GM19239 (cell line): ENCODE measurements at regions not wholly inside any gene's neighbourhood (a gene's known extent, or its start where the extent isn't known, plus 50 kb on each side); places are given as distances from the start of the nearest gene placed in this dataset.
"Not testable (repeated sequence)": the region's sequence is repeated elsewhere in the genome, so short reads cannot be mapped to it uniquely, and the experiment has no call there.

Source experiments
- DNase-seq: peaks from one replicate; pipeline ENCODE4 v3.0.0; 2011; ENCODE audit warnings: low spot score; ENCODE audit not compliant: insufficient read length
- FAIRE-seq: peaks from 2 replicates; lab custom pipeline; 2011; peaks lifted over from hg19 to GRCh38; lab: Jason Lieb, UNC

- FAIRE-seq (no peak), DNase-seq (no peak)
Measured at GRCh38 chr3:115204475-115204874, 57.4 kb upstream of the ZBTB20 start.

DNA sequence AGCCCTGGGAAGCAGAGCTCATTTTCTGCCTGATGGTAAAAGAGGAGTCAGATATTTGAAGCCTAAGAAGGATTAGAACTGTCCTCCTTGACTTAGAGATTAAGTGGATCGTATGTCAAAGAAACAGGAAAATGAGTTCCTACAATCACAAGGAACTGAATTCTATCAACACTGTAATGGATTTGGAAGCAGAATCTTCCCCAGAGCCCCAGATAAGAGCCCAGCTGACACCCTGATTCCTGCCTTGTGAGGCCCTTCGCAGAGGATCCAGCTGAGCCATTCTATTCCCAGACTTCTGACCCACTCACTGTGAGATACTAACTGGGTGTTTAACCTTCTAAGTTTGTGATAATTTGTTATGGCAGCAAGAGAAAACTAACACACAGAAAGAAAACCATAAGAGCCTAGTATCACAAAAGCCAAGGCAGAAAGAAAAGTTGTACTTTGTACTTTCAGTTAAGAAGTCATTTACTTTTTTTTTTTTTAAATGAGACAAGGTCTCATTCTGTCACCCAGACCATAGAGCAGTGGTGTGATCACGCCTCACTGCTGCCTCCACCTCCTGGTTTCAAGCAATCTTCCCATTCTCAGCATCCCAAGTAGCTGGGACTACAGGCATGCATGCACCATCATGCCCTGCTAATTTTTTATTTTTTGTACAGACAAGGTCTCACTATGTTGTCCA, 61.1 kb upstream of the ZBTB20 start:
- FAIRE-seq (no peak), DNase-seq (no peak)

GRCh38 chr3:115211810-115212492, 64.9 kb upstream of the ZBTB20 start:
- DNase-seq (no peak), FAIRE-seq (no peak)

DNA sequence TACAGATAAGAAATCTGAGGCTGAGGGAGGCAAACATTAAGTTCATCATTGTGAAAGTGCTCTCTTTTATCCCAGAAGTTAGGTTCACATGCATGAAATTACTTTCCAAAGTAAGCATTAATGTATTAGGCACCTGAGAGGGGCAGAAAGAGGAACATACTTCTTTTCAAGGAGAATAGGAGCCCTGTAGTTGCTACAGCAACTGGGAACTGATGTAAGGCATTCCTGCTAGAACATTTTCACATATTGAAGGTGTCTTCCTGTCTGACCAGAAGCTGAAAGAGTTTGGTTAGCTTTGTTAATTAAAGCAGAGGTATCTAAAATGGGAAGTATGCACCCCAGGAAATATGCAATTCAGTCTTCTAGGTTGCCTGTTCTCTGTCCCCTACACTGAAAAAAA, 65.5 kb upstream of the ZBTB20 start:
- no peak for FAIRE-seq

DNA sequence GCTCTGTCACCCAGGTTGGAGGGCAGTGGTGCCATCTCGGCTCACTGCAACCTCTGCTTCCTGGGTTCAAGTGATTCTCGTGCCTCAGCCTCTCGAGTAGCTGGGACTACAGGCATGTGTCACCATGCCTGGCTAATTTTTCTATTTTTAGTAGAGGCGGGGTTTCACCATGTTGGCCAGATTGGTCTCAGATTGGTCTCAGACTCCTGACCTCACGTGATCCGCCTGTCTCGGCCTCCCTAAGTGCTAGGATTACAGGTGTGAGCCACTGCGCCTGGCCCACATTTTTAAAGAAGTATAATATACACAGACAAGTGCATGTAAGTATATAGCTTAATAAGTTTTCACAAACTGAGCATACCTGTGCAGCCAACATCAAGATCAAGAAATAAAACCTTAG, 66.0 kb upstream of the ZBTB20 start:
- not testable (repeated sequence) for FAIRE-seq, DNase-seq

More for the DNA sequence above, 65.5 kb upstream of the ZBTB20 start:
- no peak for DNase-seq

DNA sequence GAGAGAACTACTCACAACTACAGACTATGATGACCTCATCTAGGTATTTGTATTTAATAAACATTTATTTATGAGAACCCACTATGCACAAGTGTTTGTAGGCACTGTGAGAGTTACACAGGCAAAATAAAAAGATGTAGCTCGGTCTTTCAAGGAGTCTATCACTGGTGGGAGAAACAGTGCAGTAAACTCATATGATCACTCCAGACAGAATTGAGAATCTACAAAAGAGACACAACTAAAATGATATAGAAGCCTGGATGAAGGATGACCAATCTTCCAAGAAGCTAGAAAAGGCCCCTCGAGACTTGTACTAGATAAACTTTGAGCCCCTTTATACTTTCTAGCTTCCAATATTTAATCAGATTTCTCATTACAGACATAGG, 70.2 kb upstream of the ZBTB20 start:
- no peak for FAIRE-seq
- no peak for DNase-seq

DNA sequence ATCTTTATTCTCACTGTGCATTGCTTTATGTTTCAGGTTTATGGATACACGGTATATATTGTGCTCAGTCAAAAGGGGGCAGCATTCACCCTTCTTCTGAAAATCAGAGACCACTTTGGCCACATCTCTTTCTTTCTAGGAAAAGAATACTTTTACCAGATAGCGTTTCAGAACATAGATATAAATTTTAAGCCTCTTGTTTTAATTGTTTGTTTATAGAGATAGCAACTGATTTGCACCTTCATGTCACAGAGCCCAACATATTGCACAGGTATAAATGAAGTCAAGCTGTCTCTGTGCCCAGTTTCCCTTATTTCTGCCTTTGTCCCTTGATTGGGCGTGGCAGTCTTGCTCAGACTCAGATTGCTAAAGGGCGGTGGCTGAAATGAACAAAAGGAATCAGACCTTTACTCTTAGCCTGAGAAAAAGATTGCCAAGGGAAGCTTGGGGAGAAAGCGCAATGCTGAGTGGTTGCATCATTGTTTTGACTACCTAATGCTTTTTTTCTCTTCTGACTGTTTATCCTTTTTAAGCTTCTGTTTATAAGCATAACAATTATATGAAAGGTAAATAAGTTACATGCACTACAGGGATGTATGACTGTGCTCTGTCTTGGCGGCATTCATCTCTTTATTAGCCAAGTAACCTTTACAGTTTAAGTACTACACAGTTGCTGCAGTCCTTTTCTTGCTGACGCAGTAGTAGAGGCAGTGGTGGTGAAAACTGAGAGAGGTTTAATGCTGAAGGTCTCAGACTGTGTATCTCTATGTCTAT, 70.8 kb upstream of the ZBTB20 start:
- FAIRE-seq: no peak
- no peak for DNase-seq

GRCh38 chr3:115218859-115219258, 71.8 kb upstream of the ZBTB20 start:
- no peak for DNase-seq
- no peak for FAIRE-seq

- DNase-seq: no peak
- FAIRE-seq: no peak
Measured at GRCh38 chr3:115224687-115225086, 77.6 kb upstream of the ZBTB20 start.

GRCh38 chr3:115226844-115227445, 79.9 kb upstream of the ZBTB20 start:
- FAIRE-seq (no peak), DNase-seq (no peak)

GRCh38 chr3:115227461-115227860, 80.4 kb upstream of the ZBTB20 start:
- DNase-seq (no peak), FAIRE-seq (no peak)

GRCh38 chr3:115228266-115228665, 81.2 kb upstream of the ZBTB20 start:
- no peak for DNase-seq
- FAIRE-seq: no peak

DNA sequence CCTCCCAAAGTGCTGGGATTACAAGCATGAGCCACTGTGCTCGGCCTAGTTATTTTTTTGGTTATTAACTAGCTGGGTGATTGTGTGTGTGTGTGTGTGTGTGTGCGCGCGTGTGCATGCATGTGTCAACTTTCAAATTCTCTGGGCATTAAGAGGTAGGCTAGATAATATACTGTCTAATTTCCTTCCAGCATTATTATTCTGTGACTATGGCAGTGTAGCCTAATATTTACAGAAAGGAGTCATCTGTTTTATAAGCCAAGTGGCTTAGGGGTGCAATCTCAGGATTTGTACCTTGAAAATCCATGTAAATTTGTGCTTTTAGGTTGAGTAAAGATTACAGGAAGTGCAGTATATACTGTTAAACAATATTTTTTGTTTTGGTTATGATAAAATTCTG, 85.1 kb upstream of the ZBTB20 start:
- no peak for FAIRE-seq
- DNase-seq: no peak

GRCh38 chr3:115233021-115233420, 85.9 kb upstream of the ZBTB20 start:
- no peak for DNase-seq
- FAIRE-seq: no peak

DNA sequence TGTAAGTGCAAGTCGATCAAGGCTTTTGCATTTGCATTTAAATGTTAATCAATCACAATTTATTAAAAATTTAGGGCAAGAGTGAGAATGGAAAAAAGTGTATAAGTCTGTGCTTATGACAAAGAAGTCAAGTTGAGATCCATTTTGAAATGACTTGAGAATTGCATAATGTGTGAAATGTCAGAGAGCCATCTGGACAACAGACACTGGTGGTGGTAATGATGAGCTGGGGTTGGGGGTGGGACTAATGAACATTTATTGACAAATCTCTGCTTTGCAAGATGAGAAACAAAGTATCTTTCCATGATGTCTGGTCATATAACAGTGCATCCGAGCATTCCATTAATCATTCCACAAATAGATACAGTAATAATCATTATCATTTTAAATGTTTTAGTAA, 89.4 kb upstream of the ZBTB20 start:
- DNase-seq: no peak
- no peak for FAIRE-seq

DNA sequence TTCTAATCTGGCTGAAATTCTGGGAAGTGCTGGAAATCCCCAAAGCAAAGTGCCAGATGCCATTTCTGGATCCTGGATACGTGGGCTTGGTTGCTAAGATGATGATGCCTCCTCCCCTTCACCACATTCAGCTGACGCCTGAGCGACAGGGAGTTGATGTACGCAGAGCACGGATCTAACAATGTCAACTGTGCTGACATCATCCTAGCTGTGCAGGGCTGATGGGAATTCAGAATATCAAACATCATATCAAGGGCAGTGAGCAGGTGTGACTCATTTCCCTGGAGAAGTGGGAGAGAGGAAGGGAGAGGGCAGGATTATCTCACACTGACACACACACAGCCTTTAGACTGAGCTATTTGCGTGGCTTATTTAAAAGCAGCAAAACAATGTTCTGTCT, 92.6 kb upstream of the ZBTB20 start:
- no peak for FAIRE-seq
- DNase-seq: no peak

GRCh38 chr3:115244350-115244749, 97.3 kb upstream of the ZBTB20 start:
- no peak for FAIRE-seq
- DNase-seq: no peak

DNA sequence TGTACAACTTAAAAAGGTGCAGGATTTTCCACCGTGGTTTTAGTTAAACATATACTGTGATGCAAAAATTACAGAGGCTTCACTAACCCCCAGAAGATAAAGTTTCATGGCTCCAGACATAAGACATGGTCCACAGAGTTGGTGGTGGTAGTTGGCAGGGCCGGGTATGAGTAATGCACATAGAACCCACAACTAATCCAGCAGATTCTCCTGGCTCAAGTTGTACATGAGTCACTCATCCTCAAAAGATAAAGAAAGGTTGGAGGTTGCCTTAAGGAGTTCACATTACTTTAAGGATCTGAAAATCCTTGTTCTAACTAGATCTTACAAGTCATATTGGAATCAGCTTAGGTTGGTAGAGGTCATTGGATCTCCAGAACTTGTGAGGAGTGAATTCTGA, 98.3 kb upstream of the ZBTB20 start:
- FAIRE-seq (no peak), DNase-seq (no peak)

DNA sequence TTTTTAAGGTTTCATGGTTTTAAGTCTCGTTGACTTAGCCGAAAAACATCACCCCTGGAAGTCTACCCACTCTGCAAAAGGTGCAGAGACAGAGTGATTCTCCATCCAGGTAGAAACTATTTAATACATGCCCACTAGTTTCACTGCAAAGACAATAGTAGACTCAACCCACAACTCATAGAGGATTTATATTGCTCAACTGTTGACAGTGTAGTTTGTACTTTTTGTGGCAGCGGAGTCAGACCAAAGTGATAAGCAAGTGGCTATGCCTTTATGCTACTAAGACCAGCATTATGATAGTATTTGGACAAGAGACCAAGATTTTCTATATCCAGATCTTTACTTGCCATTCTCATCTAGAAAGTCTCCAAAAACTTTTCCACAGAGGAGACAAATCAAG, 98.8 kb upstream of the ZBTB20 start:
- DNase-seq (no peak), FAIRE-seq (no peak)

GRCh38 chr3:115246461-115247020, 99.5 kb upstream of the ZBTB20 start:
- no peak for FAIRE-seq

GRCh38 chr3:115248274-115248673, 101.2 kb upstream of the ZBTB20 start:
- DNase-seq (no peak), FAIRE-seq (no peak)

More at GRCh38 chr3:115246461-115247020, 99.5 kb upstream of the ZBTB20 start:
- no peak for DNase-seq
